ENCODE measurements at regions not wholly inside any gene's neighbourhood (a gene's known extent, or its start where the extent isn't known, plus 50 kb on each side); places are given as distances from the start of the nearest gene placed in this dataset.

- H3K36me3 ChIP-seq, result no peaks in the 10 kb centered on the region
- no peak overlapping the region for H3K27ac ChIP-seq
- TF ChIP-seq POLR2A (IDR thresholded peaks at IDR 0.05) (no peak), CTCF (IDR thresholded peaks at IDR 0.05) (no peak)
- H3K27me3 ChIP-seq, result no peaks in the 10 kb centered on the region
- H3K4me1 ChIP-seq, result no peaks in the 10 kb centered on the region
- H3K9me3 ChIP-seq, result peaks cover 0 to 11% (median 0%) of the 10 kb centered on the region in 4 donors
- no peak overlapping the region for H3K4me3 ChIP-seq
- DNase-seq, result no peak
Observed at GRCh38 chr3:83393276-83393675, 1565.5 kb upstream of the CADM2 start.

GRCh38 chr3:83403927-83404326, 1554.9 kb upstream of the CADM2 start:
- Histone ChIP-seq H3K27ac (no peak overlapping the region), H3K4me3 (no peak overlapping the region), H3K9me3 (peaks cover 0 to 3% (median 0%) of the 10 kb centered on the region in 4 donors), H3K27me3 (no peaks in the 10 kb centered on the region), H3K4me1 (no peaks in the 10 kb centered on the region), H3K36me3 (no peaks in the 10 kb centered on the region)
- TF ChIP-seq CTCF (IDR thresholded peaks at IDR 0.05) (no peak), POLR2A (IDR thresholded peaks at IDR 0.05) (no peak)
- no peak for DNase-seq

GRCh38 chr3:83426300-83426699, 1532.5 kb upstream of the CADM2 start:
- H3K4me3 ChIP-seq, result no peak overlapping the region
- H3K9me3 ChIP-seq, result no peaks in the 10 kb centered on the region
- DNase-seq, result no peak
- H3K36me3 ChIP-seq, result no peaks in the 10 kb centered on the region
- no peak for TF ChIP-seq CTCF (IDR thresholded peaks at IDR 0.05)
- TF ChIP-seq POLR2A (IDR thresholded peaks at IDR 0.05), result no peak
- H3K27ac ChIP-seq, result no peak overlapping the region
- no peaks in the 10 kb centered on the region for H3K27me3 ChIP-seq
- H3K4me1 ChIP-seq, result no peaks in the 10 kb centered on the region

GRCh38 chr3:83434880-83435587, 1523.8 kb upstream of the CADM2 start:
- H3K36me3 ChIP-seq, result no peaks in the 10 kb centered on the region

GRCh38 chr3:83438188-83438587, 1520.6 kb upstream of the CADM2 start:
- DNase-seq, result no peak
- Histone ChIP-seq H3K36me3 (no peaks in the 10 kb centered on the region), H3K4me1 (no peaks in the 10 kb centered on the region), H3K27me3 (no peaks in the 10 kb centered on the region), H3K27ac (no peak overlapping the region), H3K9me3 (no peaks in the 10 kb centered on the region), H3K4me3 (no peak overlapping the region)
- TF ChIP-seq POLR2A (IDR thresholded peaks at IDR 0.05) (no peak), CTCF (IDR thresholded peaks at IDR 0.05) (no peak)

More at GRCh38 chr3:83434880-83435587, 1523.8 kb upstream of the CADM2 start:
- no peaks in the 10 kb centered on the region for H3K9me3 ChIP-seq
- no peaks in the 10 kb centered on the region for H3K4me1 ChIP-seq
- no peak for DNase-seq
- no peaks in the 10 kb centered on the region for H3K27me3 ChIP-seq
- no peak overlapping the region for H3K27ac ChIP-seq
- H3K4me3 ChIP-seq, result no peak overlapping the region
- TF ChIP-seq CTCF (IDR thresholded peaks at IDR 0.05) (no peak), POLR2A (IDR thresholded peaks at IDR 0.05) (no peak)
